CD8-positive, alpha-beta memory T cell (primary cell): ENCODE measurements at regions not wholly inside any gene's neighbourhood (a gene's known extent, or its start where the extent isn't known, plus 50 kb on each side); places are given as distances from the start of the nearest gene placed in this dataset.

Source experiments
- CTCF ChIA-PET: fragments of 350-600 bp; sonication (Branson Sonifier 250); formaldehyde crosslinking; loops from one replicate; lab custom pipeline; 2021; ENCODE audit warnings: antibody characterized with exemption; lab: Charles Lee
- POLR2A ChIA-PET: fragments of 350-600 bp; sonication (Branson Sonifier 250); formaldehyde crosslinking; loops from one replicate; lab custom pipeline; 2021; ENCODE audit warnings: antibody characterized with exemption; lab: Charles Lee
- DNase-seq, 5 donors: peaks; one replicate each; pipeline versions ENCODE4 v3.0.0 to v3.0.0-alpha.2; 2020 to 2022; ENCODE audit warnings: mixed read lengths in 1 of 5
- H3K27ac ChIP-seq: one replicate; pipeline ENCODE4 v1.7.0; 2013; ENCODE audit warnings: low read depth, mild to moderate bottlenecking, low read length, moderate library complexity
- H3K27me3 ChIP-seq: 2 replicates; pipeline ENCODE4 v1.7.0; 2013; ENCODE audit warnings: low read length, mild to moderate bottlenecking; ENCODE audit not compliant: insufficient read depth, poor library complexity, severe bottlenecking
- H3K36me3 ChIP-seq: 2 replicates; pipeline ENCODE4 v1.7.0; 2013; ENCODE audit warnings: mild to moderate bottlenecking, low read length, moderate library complexity; ENCODE audit not compliant: insufficient read depth
- H3K4me1 ChIP-seq: 2 replicates; pipeline ENCODE4 v1.7.0; 2013; ENCODE audit warnings: mild to moderate bottlenecking, low read length, moderate library complexity; ENCODE audit not compliant: insufficient read depth
- H3K4me3 ChIP-seq: 2 replicates; pipeline ENCODE4 v1.7.0; 2013; ENCODE audit warnings: mild to moderate bottlenecking, low read length
- H3K9me3 ChIP-seq: 2 replicates; pipeline ENCODE4 v1.7.0; 2013; ENCODE audit warnings: mild to moderate bottlenecking, low read length
- H3K27ac Mint-ChIP-seq, 8 donors: one replicate each; pipeline ENCODE4 v1.8.0; 2020 to 2021; ENCODE audit warnings: mixed read lengths in 8 of 8, mild to moderate bottlenecking in 6 of 8, inconsistent platforms in 3 of 8, moderate library complexity in 3 of 8
- H3K27me3 Mint-ChIP-seq, 2 donors: one replicate each; pipeline ENCODE4 v1.8.0; 2020 to 2021; ENCODE audit warnings: mixed read lengths in 2 of 2, mild to moderate bottlenecking in 1 of 2, moderate library complexity in 1 of 2
- H3K36me3 Mint-ChIP-seq, 3 donors: one replicate each; pipeline ENCODE4 v1.8.0; 2020 to 2021; ENCODE audit warnings: mixed read lengths in 3 of 3, inconsistent platforms in 1 of 3, mild to moderate bottlenecking in 1 of 3
- H3K4me1 Mint-ChIP-seq, 3 donors: one replicate each; pipeline ENCODE4 v1.8.0; 2020 to 2021; ENCODE audit warnings: mixed read lengths in 3 of 3, inconsistent platforms in 1 of 3, mild to moderate bottlenecking in 1 of 3
- H3K4me3 Mint-ChIP-seq, 7 donors: one replicate each; pipeline ENCODE4 v1.8.0; 2020 to 2021; ENCODE audit warnings: mixed read lengths in 7 of 7, mild to moderate bottlenecking in 6 of 7, moderate library complexity in 4 of 7, inconsistent platforms in 2 of 7
- H3K9me3 Mint-ChIP-seq, 5 donors: one replicate each; pipeline ENCODE4 v1.8.0; 2020 to 2022; ENCODE audit warnings: mixed read lengths in 5 of 5, mild to moderate bottlenecking in 3 of 5, moderate library complexity in 2 of 5, inconsistent platforms in 1 of 5

DNA sequence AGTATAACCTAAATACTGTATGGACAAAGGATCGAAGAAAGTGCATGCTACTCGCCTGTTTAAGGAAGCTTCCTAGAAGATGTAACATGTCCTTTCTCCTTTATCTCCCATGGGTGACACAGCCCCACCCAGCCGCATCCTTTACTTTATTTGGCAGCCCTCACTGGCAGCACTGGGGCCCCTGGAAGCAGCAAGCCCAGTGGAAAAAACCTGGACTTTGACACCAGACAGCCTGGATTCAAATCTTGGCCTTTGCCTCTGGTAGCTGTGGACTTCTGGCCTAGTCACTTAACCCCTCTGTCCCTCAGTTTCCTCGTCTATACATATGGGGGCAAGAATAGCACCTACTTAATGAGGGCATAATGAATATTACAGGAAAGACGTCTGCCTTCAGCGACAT, 67.1 kb downstream of the MYEOV start:
- Mint-ChIP-seq H3K27ac (peak overlapping the region in 1 of 8 donors; percentile 43), H3K4me3 (no peak overlapping the region), H3K36me3 (no peaks in the 10 kb centered on the region), H3K9me3 (peaks cover 0 to 11% (median 5%) of the 10 kb centered on the region in 5 donors), H3K4me1 (no peaks in the 10 kb centered on the region), H3K27me3 (peaks cover 0 to 10% of the 10 kb centered on the region in 2 donors)
- H3K36me3 ChIP-seq = no peaks in the 10 kb centered on the region
- H3K4me1 ChIP-seq = no peaks in the 10 kb centered on the region
- POLR2A ChIA-PET = no interaction called here
- DNase-seq = no peak
- CTCF ChIA-PET = no interaction called here
- peaks cover 6% of the 10 kb centered on the region for H3K9me3 ChIP-seq
- no peaks in the 10 kb centered on the region for H3K27me3 ChIP-seq
- H3K4me3 ChIP-seq = no peak overlapping the region
- no peak overlapping the region for H3K27ac ChIP-seq

DNA sequence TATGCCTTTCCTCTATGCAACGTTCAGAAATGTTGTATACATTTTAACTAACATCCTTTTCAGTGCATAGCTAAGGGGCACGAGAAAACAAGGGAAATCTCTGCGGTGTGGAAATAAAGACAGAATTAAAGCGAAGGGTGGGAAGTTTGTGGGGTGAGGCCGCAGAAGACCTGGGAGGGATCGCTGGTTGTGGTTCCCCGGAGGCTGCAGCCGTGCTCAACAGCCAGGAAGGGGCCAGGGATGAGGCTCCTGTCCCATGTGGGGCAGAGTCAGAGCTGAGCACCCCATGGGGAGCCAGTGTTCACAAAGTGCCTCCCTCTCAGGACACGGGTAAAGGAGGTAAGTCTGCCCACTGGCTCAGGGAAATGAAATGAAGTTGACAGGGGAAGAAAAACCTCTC, 67.5 kb downstream of the MYEOV start:
- no peak overlapping the region for H3K27ac ChIP-seq
- ChIA-PET POLR2A (no interaction called here), CTCF (no interaction called here)
- H3K27ac Mint-ChIP-seq = peak overlapping the region in 1 of 8 donors; percentile 43
- H3K27me3 ChIP-seq = no peaks in the 10 kb centered on the region
- peaks cover 0 to 10% of the 10 kb centered on the region in 2 donors for H3K27me3 Mint-ChIP-seq
- no peak overlapping the region for H3K4me3 ChIP-seq
- H3K36me3 ChIP-seq = no peaks in the 10 kb centered on the region
- H3K36me3 Mint-ChIP-seq = no peaks in the 10 kb centered on the region
- no peaks in the 10 kb centered on the region for H3K4me1 ChIP-seq
- H3K9me3 Mint-ChIP-seq = peaks cover 0 to 11% (median 5%) of the 10 kb centered on the region in 5 donors
- no peak for DNase-seq
- H3K4me3 Mint-ChIP-seq = no peak overlapping the region
- H3K4me1 Mint-ChIP-seq = no peaks in the 10 kb centered on the region
- H3K9me3 ChIP-seq = peaks cover 6% of the 10 kb centered on the region

DNA sequence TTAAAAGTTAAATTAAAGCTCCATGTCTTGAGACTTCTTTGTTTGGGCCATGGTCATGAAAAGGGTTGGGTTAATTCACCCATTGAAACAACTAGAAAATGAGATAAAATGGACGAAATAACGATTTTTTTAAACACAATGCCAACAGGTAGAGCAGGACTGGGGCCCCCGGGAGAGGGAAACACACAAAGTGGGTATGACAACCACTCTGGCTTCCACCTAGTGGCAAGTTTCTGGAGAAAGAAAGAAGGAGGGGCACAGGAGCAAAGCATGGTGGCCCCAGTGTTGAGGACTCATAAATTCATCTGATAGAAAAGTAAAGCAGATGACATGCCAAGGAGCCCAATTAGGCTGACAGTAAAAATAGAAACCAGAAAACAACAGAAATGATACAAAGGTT, 68.4 kb downstream of the MYEOV start:
- no peak overlapping the region for H3K27ac ChIP-seq
- CTCF ChIA-PET = no interaction called here
- Mint-ChIP-seq H3K4me1 (no peaks in the 10 kb centered on the region), H3K27ac (no peak overlapping the region), H3K4me3 (no peak overlapping the region), H3K27me3 (peaks cover 0 to 10% of the 10 kb centered on the region in 2 donors), H3K9me3 (peaks cover 0 to 9% (median 5%) of the 10 kb centered on the region in 5 donors), H3K36me3 (no peaks in the 10 kb centered on the region)
- H3K9me3 ChIP-seq = peaks cover 6% of the 10 kb centered on the region
- peak in 1 of 5 donors; percentile 13 for DNase-seq
- POLR2A ChIA-PET = no interaction called here
- no peaks in the 10 kb centered on the region for H3K4me1 ChIP-seq
- H3K4me3 ChIP-seq = no peak overlapping the region
- no peaks in the 10 kb centered on the region for H3K36me3 ChIP-seq
- no peaks in the 10 kb centered on the region for H3K27me3 ChIP-seq

- H3K9me3 Mint-ChIP-seq = peaks cover 0 to 4% (median 2%) of the 10 kb centered on the region in 5 donors
- no peaks in the 10 kb centered on the region for H3K36me3 Mint-ChIP-seq
- H3K27ac ChIP-seq = no peak overlapping the region
- no peaks in the 10 kb centered on the region for H3K4me1 Mint-ChIP-seq
- H3K27me3 Mint-ChIP-seq = peaks cover 3 to 5% of the 10 kb centered on the region in 2 donors
- H3K9me3 ChIP-seq = peaks cover 1% of the 10 kb centered on the region
- H3K4me1 ChIP-seq = no peaks in the 10 kb centered on the region
- CTCF ChIA-PET = no interaction called here
- H3K4me3 ChIP-seq = no peak overlapping the region
- no peak for DNase-seq
- H3K27ac Mint-ChIP-seq = no peak overlapping the region
- H3K27me3 ChIP-seq = no peaks in the 10 kb centered on the region
- POLR2A ChIA-PET = no interaction called here
- H3K36me3 ChIP-seq = no peaks in the 10 kb centered on the region
- H3K4me3 Mint-ChIP-seq = no peak overlapping the region
Observed at GRCh38 chr11:69364921-69365320, 71.0 kb downstream of the MYEOV start.

GRCh38 chr11:69365558-69365957, 71.6 kb downstream of the MYEOV start:
- no peak for DNase-seq
- POLR2A ChIA-PET = no interaction called here

DNA sequence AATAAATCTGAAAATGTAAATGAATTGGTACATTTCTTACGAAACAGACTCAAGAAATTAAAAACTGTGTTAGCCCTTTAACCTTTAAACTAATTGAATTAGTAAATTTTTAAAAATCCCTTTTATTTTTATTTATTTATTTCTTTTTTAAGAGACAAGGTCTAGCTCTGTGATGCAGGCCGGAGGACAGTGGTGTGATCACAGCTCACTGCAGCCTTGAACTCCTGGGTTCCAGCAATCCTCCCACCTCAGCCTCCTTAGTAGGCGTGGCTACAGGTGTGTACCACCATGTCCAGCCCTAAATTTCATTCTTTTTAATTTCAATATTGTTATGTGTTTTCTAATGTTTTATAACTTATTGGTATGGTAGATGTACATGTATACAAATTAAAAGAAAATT, 72.6 kb downstream of the MYEOV start:
- H3K9me3 Mint-ChIP-seq = no peaks in the 10 kb centered on the region
- no peak overlapping the region for H3K4me3 Mint-ChIP-seq
- Histone ChIP-seq H3K4me3 (no peak overlapping the region), H3K27me3 (no peaks in the 10 kb centered on the region), H3K9me3 (no peaks in the 10 kb centered on the region), H3K36me3 (no peaks in the 10 kb centered on the region), H3K27ac (no peak overlapping the region), H3K4me1 (no peaks in the 10 kb centered on the region)
- DNase-seq = no peak
- ChIA-PET CTCF (no interaction called here), POLR2A (no interaction called here)
- no peaks in the 10 kb centered on the region for H3K36me3 Mint-ChIP-seq
- peaks cover 7 to 8% of the 10 kb centered on the region in 2 donors for H3K27me3 Mint-ChIP-seq
- H3K27ac Mint-ChIP-seq = no peak overlapping the region
- H3K4me1 Mint-ChIP-seq = no peaks in the 10 kb centered on the region

More at GRCh38 chr11:69365558-69365957, 71.6 kb downstream of the MYEOV start:
- H3K9me3 Mint-ChIP-seq = no peaks in the 10 kb centered on the region
- Histone ChIP-seq H3K9me3 (no peaks in the 10 kb centered on the region), H3K27me3 (no peaks in the 10 kb centered on the region), H3K4me1 (no peaks in the 10 kb centered on the region), H3K36me3 (no peaks in the 10 kb centered on the region), H3K4me3 (no peak overlapping the region), H3K27ac (no peak overlapping the region)
- H3K36me3 Mint-ChIP-seq = no peaks in the 10 kb centered on the region
- CTCF ChIA-PET = no interaction called here
- H3K4me1 Mint-ChIP-seq = no peaks in the 10 kb centered on the region
- H3K27ac Mint-ChIP-seq = peak overlapping the region in 1 of 8 donors; percentile 18
- H3K4me3 Mint-ChIP-seq = no peak overlapping the region
- H3K27me3 Mint-ChIP-seq = peaks cover 4% of the 10 kb centered on the region in 2 donors

DNA sequence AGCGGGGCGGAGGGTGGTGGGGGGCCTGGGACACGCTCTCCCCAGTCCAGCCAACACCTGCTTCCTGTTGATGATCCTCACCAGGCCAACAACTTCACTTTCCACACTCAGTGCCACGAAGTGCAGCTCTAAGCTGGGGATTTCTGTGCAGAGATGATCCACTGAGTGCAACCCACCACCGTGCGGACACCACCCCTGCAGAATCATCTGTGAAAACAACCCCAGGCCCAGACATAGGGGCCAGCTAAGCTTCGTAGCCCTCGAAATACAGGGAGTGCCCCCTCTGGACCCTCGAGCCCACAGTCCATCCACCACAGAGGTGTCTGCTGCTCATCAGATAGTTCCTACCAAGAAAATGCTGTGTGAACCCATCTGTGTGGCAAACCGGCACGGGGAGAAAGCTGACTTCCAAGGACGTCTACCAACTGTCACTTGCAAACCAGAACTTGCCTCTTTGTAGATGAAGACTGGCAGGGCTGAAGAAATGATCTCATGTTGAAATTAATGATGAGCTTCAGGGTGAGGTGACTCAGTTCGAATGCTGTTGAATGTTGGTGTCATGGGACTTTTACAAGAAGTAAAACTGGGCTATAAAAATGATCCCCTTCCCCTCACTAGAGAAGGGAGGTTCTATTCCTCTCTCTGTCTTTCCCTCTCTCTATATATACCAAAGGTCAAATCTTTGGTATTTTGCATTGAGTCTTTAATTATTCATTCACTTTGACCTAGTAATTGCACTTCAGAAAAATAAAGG, 73.4 kb downstream of the MYEOV start:
- Histone ChIP-seq H3K36me3 (no peaks in the 10 kb centered on the region), H3K9me3 (no peaks in the 10 kb centered on the region), H3K4me1 (no peaks in the 10 kb centered on the region), H3K27me3 (no peaks in the 10 kb centered on the region), H3K4me3 (no peak overlapping the region), H3K27ac (no peak overlapping the region)
- peaks cover 7 to 11% of the 10 kb centered on the region in 2 donors for H3K27me3 Mint-ChIP-seq
- POLR2A ChIA-PET = no interaction called here
- CTCF ChIA-PET = no interaction called here
- no peaks in the 10 kb centered on the region for H3K4me1 Mint-ChIP-seq
- H3K9me3 Mint-ChIP-seq = no peaks in the 10 kb centered on the region
- DNase-seq = peak in 1 of 5 donors; percentile 18
- no peaks in the 10 kb centered on the region for H3K36me3 Mint-ChIP-seq
- H3K27ac Mint-ChIP-seq = peak overlapping the region in 1 of 8 donors; percentile 44
- H3K4me3 Mint-ChIP-seq = no peak overlapping the region

- H3K27ac ChIP-seq = no peak overlapping the region
- Mint-ChIP-seq H3K4me1 (no peaks in the 10 kb centered on the region), H3K27me3 (peaks cover 11 to 13% of the 10 kb centered on the region in 2 donors), H3K4me3 (no peak overlapping the region), H3K36me3 (no peaks in the 10 kb centered on the region), H3K9me3 (no peaks in the 10 kb centered on the region), H3K27ac (no peak overlapping the region)
- no peaks in the 10 kb centered on the region for H3K27me3 ChIP-seq
- ChIA-PET POLR2A (no interaction called here), CTCF (no interaction called here)
- peak in 1 of 5 donors; percentile 31 for DNase-seq
- H3K36me3 ChIP-seq = no peaks in the 10 kb centered on the region
- no peaks in the 10 kb centered on the region for H3K9me3 ChIP-seq
- no peaks in the 10 kb centered on the region for H3K4me1 ChIP-seq
- H3K4me3 ChIP-seq = no peak overlapping the region
Observed at GRCh38 chr11:69368119-69368880, 74.3 kb downstream of the MYEOV start.
